Fibroblast of the aortic adventitia (primary cell): ENCODE measurements at regions not wholly inside any gene's neighbourhood (a gene's known extent, or its start where the extent isn't known, plus 50 kb on each side); places are given as distances from the start of the nearest gene placed in this dataset.
A peak's percentile ranks its signal among the peaks of the same experiment; 100 is the strongest.
"Not testable (repeated sequence)": the region's sequence is repeated elsewhere in the genome, so short reads cannot be mapped to it uniquely, and the experiment has no call there.

Source experiments
- DNase-seq: peaks from one replicate; pipeline ENCODE4 v3.0.0-alpha.2; 2010; ENCODE audit warnings: low read depth
- H3K4me3 ChIP-seq: 2 replicates; pipeline ENCODE4 v1.5.1; 2011; ENCODE audit warnings: low read depth, mild to moderate bottlenecking, control low read depth, low read length, moderate library complexity
- CTCF ChIP-seq: IDR thresholded peaks from 2 replicates; pipeline ENCODE4 v1.5.1; 2011; ENCODE audit warnings: mild to moderate bottlenecking, low read length, control low read depth, inconsistent platforms; ENCODE audit not compliant: insufficient read depth

DNA sequence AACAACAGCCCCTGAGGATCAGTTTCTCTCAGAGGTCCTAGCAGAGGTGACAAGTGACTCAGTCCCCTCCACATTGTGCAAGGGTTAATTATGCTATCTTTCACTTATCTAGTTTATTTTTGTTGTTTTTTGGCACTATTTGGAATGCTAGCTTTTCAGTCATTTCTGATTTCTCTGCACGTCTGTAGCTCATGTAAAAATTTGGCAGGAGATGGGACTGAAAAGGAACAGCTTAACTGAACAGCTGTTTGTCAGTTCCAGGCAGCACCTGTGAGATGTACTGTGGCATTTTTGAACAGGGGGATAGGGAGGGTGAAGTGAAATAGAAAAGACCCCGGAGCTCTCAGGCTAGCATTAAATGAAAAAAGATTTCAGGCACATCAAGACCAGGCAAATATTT is 313.5 kb downstream of the SUCLA2 start:
- no peak overlapping the region for H3K4me3 ChIP-seq
- no peak for TF ChIP-seq CTCF
- no peak for DNase-seq

DNA sequence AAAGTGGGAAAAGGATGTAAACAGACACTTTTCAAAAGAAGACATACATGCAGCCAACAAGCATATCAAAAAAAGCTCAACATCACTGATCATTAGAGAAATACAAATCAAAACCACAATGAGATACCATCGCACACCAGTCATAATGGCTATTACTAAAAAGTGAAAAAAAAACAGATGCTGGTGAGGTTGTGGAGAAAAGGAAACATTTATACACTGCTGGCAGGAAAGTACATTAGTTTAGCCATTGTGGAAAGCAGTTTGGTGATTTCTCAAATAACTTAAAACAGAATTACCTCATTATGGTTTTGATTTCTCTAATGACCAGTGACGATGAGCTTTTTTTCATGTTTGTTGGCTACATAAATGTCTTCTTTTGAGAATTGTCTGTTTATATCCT is 315.9 kb downstream of the SUCLA2 start:
- H3K4me3 ChIP-seq, DNase-seq: not testable (repeated sequence)

- peak; percentile 44 for DNase-seq
- H3K4me3 ChIP-seq, result no peak overlapping the region
- no peak for TF ChIP-seq CTCF
Observed at GRCh38 chr13:47680748-47681147, 320.3 kb downstream of the SUCLA2 start.

DNA sequence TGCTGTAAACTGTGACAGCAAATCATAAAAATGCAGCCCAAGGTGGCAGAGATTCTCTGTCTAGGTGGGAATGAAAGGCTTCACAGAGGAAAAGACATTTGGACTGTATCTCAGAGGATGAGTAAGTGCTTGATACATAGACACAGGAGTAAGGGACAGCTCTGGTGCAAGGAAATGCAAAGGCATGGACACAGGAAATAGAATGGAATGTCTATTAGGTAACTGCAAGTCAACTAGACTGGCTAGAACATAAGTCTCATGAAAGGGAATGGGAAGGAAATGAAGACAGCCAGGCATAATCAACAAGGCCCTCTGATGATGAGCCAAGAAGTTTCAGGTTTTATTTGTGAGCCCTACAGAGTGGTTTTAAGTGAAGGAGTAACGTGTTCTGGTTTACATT is 321.7 kb downstream of the SUCLA2 start:
- no peak for TF ChIP-seq CTCF
- peak; percentile 52 for DNase-seq
- no peak overlapping the region for H3K4me3 ChIP-seq

- no peak for TF ChIP-seq CTCF
- H3K4me3 ChIP-seq, result no peak overlapping the region
- DNase-seq, result no peak
Observed at GRCh38 chr13:47678201-47678968, 322.7 kb downstream of the SUCLA2 start.

- TF ChIP-seq CTCF, result no peak
- no peak for DNase-seq
- H3K4me3 ChIP-seq, result no peak overlapping the region
Observed at GRCh38 chr13:47675871-47676270, 325.2 kb downstream of the SUCLA2 start.

DNA sequence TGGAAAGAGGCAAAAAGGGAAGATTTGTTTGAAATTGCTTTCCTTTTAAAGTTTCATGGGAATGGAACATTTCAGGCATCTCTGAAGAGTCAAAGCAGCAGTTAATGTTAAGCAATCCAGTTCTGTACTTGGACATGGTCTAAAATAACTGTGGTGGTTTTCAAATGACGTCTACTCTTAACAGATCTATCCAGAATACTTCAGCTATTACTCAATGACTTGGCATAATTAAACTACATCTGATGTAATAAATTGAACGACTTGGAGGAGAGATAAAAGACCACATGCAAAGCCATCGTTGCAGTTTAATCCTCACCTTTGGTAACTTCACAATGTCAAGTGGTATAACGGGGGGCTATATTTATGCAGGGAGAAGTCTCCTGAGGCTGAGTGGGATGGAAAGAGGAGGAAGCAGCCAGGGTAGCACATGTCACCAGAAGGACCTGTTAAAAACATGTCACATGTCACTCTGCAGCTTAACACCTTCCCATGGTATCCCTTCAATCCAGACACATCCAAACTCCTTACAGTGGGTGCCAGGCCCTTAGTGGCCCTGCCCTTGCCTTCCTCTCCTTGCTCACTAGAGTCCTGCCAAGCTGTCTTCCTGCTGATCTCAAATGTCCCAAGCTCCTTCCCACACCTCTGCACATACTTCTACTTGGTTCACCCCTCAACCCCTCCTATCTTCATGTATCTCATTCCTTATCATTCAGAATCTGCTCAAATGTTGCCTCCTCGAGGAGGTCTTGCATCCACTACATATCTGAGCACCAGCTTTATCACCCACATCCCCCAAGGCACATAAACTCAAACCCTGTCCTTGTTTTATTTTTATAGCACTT is 327.8 kb downstream of the SUCLA2 start:
- no peak for TF ChIP-seq CTCF
- H3K4me3 ChIP-seq, result no peak overlapping the region
- DNase-seq, result peak; percentile 98
